ENCODE measurements at regions not wholly inside any gene's neighbourhood (a gene's known extent, or its start where the extent isn't known, plus 50 kb on each side); places are given as distances from the start of the nearest gene placed in this dataset.
"Not testable (repeated sequence)": the region's sequence is repeated elsewhere in the genome, so short reads cannot be mapped to it uniquely, and the experiment has no call there.

- intact Hi-C loops (cut with DNase I): loop anchor here (10.0 kb wide), 2 partner anchors 200 to 320 kb away; no protein-coding TSS in a partner anchor
- ATAC-seq: no peak
- no peak for DNase-seq (ENCODE audit: missing footprints)
Measured at GRCh38 chr15:91624353-91624968, 229.0 kb upstream of the SLCO3A1 start.

- no peak for DNase-seq (ENCODE audit: missing footprints)
- no peak for ATAC-seq
- intact Hi-C loops (cut with DNase I): loop anchor here (5.0 to 10.0 kb wide), 3 partner anchors 93 to 321 kb away; no protein-coding TSS in a partner anchor
Measured at GRCh38 chr15:91625506-91625905, 228.0 kb upstream of the SLCO3A1 start.

GRCh38 chr15:91627473-91628278 lies 225.8 kb upstream of the SLCO3A1 start:
- DNase-seq (ENCODE audit: missing footprints): peak; percentile 77
- intact Hi-C loops (cut with DNase I): loop anchor here (5.0 to 10.0 kb wide), 3 partner anchors 95 to 323 kb away; no protein-coding TSS in a partner anchor

GRCh38 chr15:91630090-91630489 lies 223.4 kb upstream of the SLCO3A1 start:
- DNase-seq (ENCODE audit: missing footprints) (no peak), ATAC-seq (no peak)
- intact Hi-C loops (cut with DNase I): no loop called here

More at GRCh38 chr15:91627473-91628278, 225.8 kb upstream of the SLCO3A1 start:
- peak; percentile 92 for ATAC-seq

GRCh38 chr15:91632176-91632575 lies 221.3 kb upstream of the SLCO3A1 start:
- intact Hi-C loops (cut with DNase I): no loop called here
- DNase-seq (ENCODE audit: missing footprints): no peak
- no peak for ATAC-seq

GRCh38 chr15:91632981-91633380 lies 220.5 kb upstream of the SLCO3A1 start:
- intact Hi-C loops (cut with DNase I): no loop called here
- DNase-seq (ENCODE audit: missing footprints) (no peak), ATAC-seq (no peak)

- DNase-seq (ENCODE audit: missing footprints) (no peak), ATAC-seq (no peak)
- intact Hi-C loops (cut with DNase I): no loop called here
Measured at GRCh38 chr15:91634179-91634578, 219.3 kb upstream of the SLCO3A1 start.

- ATAC-seq (no peak), DNase-seq (ENCODE audit: missing footprints) (no peak)
- intact Hi-C loops (cut with DNase I): no loop called here
Measured at GRCh38 chr15:91635080-91635479, 218.4 kb upstream of the SLCO3A1 start.

- DNase-seq (ENCODE audit: missing footprints) (no peak), ATAC-seq (no peak)
- intact Hi-C loops (cut with DNase I): no loop called here
Measured at GRCh38 chr15:91635641-91636040, 217.9 kb upstream of the SLCO3A1 start.

- ATAC-seq (no peak), DNase-seq (ENCODE audit: missing footprints) (no peak)
- intact Hi-C loops (cut with DNase I): no loop called here
Measured at GRCh38 chr15:91649016-91649415, 204.5 kb upstream of the SLCO3A1 start.

- ATAC-seq (no peak), DNase-seq (ENCODE audit: missing footprints) (no peak)
- intact Hi-C loops (cut with DNase I): no loop called here
Measured at GRCh38 chr15:91649831-91650321, 203.6 kb upstream of the SLCO3A1 start.

GRCh38 chr15:91651251-91651650 lies 202.3 kb upstream of the SLCO3A1 start:
- ATAC-seq (no peak), DNase-seq (ENCODE audit: missing footprints) (no peak)
- intact Hi-C loops (cut with DNase I): no loop called here

- DNase-seq (ENCODE audit: missing footprints): no peak
- no peak for ATAC-seq
- intact Hi-C loops (cut with DNase I): no loop called here
Measured at GRCh38 chr15:91652610-91653207, 200.8 kb upstream of the SLCO3A1 start.

GRCh38 chr15:91655563-91656290 lies 197.8 kb upstream of the SLCO3A1 start:
- intact Hi-C loops (cut with DNase I); ATAC-seq; DNase-seq (ENCODE audit: missing footprints): not testable (repeated sequence)

GRCh38 chr15:91660174-91660649 lies 193.3 kb upstream of the SLCO3A1 start:
- DNase-seq (ENCODE audit: missing footprints) (no peak), ATAC-seq (no peak)
- intact Hi-C loops (cut with DNase I): no loop called here

- ATAC-seq (no peak), DNase-seq (ENCODE audit: missing footprints) (no peak)
- intact Hi-C loops (cut with DNase I): no loop called here
Measured at GRCh38 chr15:91664224-91664836, 189.2 kb upstream of the SLCO3A1 start.

GRCh38 chr15:91665212-91665611 lies 188.3 kb upstream of the SLCO3A1 start:
- intact Hi-C loops (cut with DNase I): no loop called here
- DNase-seq (ENCODE audit: missing footprints) (no peak), ATAC-seq (no peak)

GRCh38 chr15:91668370-91668769 lies 185.1 kb upstream of the SLCO3A1 start:
- ATAC-seq (no peak), DNase-seq (ENCODE audit: missing footprints) (no peak)
- intact Hi-C loops (cut with DNase I): no loop called here

All from Right ventricle myocardium inferior (tissue), 1 donor.